Right lobe of liver (tissue), 4 donors: ENCODE measurements at regions not wholly inside any gene's neighbourhood (a gene's known extent, or its start where the extent isn't known, plus 50 kb on each side); places are given as distances from the start of the nearest gene placed in this dataset.

Experiments used
- CTCF ChIP-seq, 4 donors: fragments of 200-600 bp in 3 of 4; fragments of 450-650 bp in 1 of 4; IDR thresholded peaks; one replicate each; pipeline versions ENCODE4 v1.5.1 to v1.8.0; 2016 to 2022; ENCODE audit warnings: antibody characterized with exemption in 4 of 4, mild to moderate bottlenecking in 2 of 4
- POLR2A ChIP-seq: fragments of 450-650 bp; IDR thresholded peaks from one replicate; pipeline ENCODE4 v1.6.1; 2017; ENCODE audit warnings: antibody characterized with exemption, mild to moderate bottlenecking
- donor health status: DM: no; HTN: no; CAD: no.
- donor health status: DM: no; HTN: no; CAD: no.
- donor health status: DM: no; HTN: yes; CAD: no.

GRCh38 chr2:176453784-176454183 lies 184.5 kb downstream of the MTX2 start:
- no peak for TF ChIP-seq CTCF (IDR thresholded peaks at IDR 0.05)
- no peak for TF ChIP-seq POLR2A
